ENCODE measurements at regions not wholly inside any gene's neighbourhood (a gene's known extent, or its start where the extent isn't known, plus 50 kb on each side); places are given as distances from the start of the nearest gene placed in this dataset.

- DNase-seq (ENCODE audit: low read depth): no peak
These were observed 480.9 kb downstream of the TSN start for GRCh38 chr2:122236152-122236874.

DNA sequence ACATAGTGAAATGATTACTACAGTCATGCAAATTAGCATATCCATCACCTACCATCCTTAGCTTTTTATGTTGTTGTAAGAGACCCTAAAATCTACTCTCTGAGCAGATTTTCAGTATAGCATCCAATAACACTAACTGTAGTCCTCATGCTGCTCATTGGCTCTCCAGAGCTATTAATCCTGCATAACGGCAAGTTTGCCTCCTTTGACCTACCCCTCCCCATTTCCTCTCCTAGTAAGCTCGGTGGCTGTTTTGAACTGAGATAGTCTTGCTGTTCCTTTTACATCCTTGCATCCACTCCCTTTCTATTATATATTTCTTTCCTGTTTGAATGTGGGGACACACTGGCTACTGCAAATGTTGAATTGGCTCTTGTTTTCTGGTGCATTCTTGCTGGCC is 481.5 kb downstream of the TSN start:
- DNase-seq (ENCODE audit: low read depth): no peak

- DNase-seq (ENCODE audit: low read depth): no peak
These were observed 482.0 kb downstream of the TSN start for GRCh38 chr2:122237450-122237849.

DNA sequence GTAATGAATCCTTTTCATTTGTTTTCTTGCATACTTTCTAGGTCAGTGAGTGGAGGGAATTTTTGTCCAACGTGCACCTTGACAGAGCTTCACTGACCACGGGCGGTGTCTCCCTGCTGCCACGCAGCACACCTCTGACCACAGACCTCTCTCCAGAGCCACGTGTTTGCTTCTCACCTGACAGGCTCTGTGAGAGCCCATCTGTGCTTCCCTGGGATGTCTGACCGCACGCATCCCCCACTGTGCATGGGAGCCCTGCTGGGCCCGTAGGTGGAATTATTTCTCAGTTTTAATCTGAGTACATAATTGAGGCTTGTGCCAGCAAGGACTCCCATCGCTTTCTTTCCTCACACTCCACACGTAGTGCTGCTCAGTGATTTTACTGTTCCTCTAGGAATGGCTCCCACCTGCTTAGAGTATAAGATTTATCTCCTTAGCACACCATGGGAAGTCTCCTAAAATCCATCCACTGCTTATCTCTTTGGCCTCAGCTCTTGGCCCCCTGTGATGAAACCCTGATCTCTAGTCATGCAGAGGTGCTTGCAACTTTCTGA is 482.6 kb downstream of the TSN start:
- no peak for DNase-seq (ENCODE audit: low read depth)

GRCh38 chr2:122239440-122239839 is 484.0 kb downstream of the TSN start:
- DNase-seq (ENCODE audit: low read depth): no peak

GRCh38 chr2:122244598-122245229 is 489.3 kb downstream of the TSN start:
- DNase-seq (ENCODE audit: low read depth): no peak

- DNase-seq (ENCODE audit: low read depth): no peak
These were observed 494.2 kb downstream of the TSN start for GRCh38 chr2:122249673-122250072.

- no peak for DNase-seq (ENCODE audit: low read depth)
These were observed 495.7 kb downstream of the TSN start for GRCh38 chr2:122251158-122251557.

- no peak for DNase-seq (ENCODE audit: low read depth)
These were observed 496.1 kb downstream of the TSN start for GRCh38 chr2:122251566-122251965.

GRCh38 chr2:122255924-122256323 is 500.5 kb downstream of the TSN start:
- DNase-seq (ENCODE audit: low read depth): no peak

- DNase-seq (ENCODE audit: low read depth): no peak
These were observed 506.5 kb downstream of the TSN start for GRCh38 chr2:122261911-122262310.

- DNase-seq (ENCODE audit: low read depth): no peak
These were observed 508.3 kb downstream of the TSN start for GRCh38 chr2:122263746-122264145.

DNA sequence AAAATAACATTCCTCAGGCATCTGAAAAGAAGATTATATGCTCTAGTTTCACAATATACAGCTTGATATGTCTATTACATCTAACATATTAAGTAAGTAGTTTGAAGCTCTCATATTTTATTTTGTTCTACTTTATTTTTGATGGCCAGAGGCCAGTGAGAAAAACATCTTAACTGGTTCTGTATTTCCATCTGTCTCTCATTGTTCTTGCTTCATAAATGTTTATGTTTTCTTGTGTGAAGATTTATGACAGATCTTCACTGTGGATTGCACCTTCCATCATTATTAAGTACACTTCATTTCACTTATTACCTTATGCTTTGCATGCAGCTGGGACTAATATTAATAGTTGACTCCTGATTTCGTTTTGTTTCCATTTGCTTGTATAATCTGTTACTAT is 511.2 kb downstream of the TSN start:
- DNase-seq (ENCODE audit: low read depth): no peak

DNA sequence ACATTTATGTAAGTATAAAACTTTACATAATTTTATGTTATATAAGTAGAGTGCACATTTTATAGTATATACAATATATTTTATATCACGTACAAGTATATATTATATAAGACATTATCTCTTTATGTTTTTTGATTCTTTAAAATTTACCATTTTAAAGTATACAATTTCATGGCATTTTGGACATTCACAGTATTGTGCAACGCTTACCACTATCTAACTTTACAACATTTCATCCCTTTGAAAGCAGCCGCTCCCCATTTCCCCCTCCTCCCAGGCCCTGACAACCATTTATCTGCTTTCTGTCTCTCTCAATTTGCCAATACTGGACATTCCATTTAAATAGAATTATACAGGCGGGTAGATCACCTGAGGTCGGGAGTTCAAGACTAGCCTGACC is 512.5 kb downstream of the TSN start:
- no peak for DNase-seq (ENCODE audit: low read depth)

DNA sequence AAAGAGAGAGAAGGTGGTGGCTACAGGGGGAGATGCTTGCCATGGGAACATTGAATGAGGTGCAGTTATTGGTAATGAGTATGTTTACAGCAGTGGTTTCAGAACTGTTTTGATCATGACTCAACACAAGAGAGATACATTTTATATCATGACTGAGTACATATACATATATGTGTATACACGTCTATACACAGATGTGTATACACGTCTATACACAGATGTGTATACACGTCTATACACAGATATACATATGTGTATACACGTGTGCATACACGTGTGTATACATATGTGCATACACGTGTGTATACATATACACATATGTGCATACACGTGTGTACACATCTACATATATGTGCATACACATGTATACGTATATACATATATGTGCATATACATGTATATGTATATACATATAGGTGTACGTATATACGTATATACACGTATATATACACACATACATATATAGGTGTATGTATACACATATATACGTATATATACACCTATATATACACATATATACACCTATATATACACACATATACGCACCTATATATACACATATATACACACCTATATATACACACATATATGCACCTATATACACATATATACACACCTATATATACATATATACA is 518.5 kb downstream of the TSN start:
- DNase-seq (ENCODE audit: low read depth): no peak

DNA sequence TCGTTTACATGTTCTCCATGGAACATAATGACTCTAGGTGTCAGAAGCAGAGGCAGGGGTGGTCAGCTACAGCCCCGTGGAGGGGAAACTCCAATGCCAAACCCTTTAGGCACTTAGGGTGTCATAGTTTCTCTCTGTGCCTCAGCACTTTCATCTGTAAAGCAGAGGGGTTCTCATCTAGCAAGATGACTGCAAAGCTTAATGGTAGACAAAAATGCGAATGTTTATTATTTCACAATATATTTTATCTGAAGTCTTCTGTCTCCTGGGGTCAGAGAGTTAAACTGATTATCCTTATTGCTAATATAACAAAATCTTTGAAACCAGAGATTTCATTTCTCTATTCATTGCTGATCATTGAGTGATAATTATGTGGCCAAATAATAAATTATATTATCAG is 522.5 kb downstream of the TSN start:
- no peak for DNase-seq (ENCODE audit: low read depth)

DNA sequence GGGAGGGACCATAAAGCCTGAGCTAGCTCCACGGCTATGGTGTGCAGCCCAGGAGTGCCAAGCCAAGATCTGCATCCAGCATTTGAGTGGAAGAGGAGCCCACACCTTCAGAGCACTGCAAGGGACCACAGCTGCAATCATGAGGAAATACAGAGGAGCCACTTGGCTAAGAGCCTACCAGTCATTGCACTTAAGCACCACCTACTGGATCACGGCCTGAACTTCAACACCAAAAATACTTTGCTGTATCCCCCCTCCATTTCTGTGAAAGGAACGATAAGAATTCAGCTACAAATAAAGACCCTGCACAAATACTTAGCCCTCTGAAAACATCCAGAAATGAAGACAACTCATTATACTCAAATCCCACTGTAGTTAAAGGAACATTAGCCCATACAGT is 545.3 kb downstream of the TSN start:
- no peak for DNase-seq (ENCODE audit: low read depth)

- no peak for DNase-seq (ENCODE audit: low read depth)
These were observed 552.3 kb downstream of the TSN start for GRCh38 chr2:122307763-122308162.

GRCh38 chr2:122315306-122315705 is 559.9 kb downstream of the TSN start:
- DNase-seq (ENCODE audit: low read depth): no peak

DNA sequence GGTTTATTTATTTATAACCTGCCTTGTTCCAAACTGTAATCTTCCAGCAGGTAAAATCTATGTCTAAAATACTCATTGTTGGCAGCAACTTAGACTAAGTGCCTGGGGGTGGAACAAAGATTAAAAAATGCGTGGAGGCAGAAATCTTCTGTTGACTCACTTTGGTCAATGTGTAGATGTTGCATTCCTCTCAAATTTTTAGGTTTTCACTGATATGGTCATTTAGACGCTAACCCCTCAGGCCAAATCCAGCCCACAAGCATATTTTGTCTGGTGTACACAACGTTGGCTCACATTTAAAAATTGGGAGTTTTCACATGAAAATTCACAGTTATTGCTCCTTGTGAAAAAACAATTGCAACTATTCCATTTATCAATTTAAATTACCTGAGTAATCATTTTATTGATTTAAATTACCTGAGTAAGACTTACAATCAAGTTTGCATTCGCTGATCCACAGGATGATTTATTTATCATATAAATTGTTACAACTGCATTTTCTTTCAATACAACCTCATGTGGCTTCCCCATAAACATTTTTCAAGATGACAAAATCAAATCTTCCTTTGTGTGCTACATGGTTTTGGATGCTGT is 564.2 kb downstream of the TSN start:
- DNase-seq (ENCODE audit: low read depth): no peak

DNA sequence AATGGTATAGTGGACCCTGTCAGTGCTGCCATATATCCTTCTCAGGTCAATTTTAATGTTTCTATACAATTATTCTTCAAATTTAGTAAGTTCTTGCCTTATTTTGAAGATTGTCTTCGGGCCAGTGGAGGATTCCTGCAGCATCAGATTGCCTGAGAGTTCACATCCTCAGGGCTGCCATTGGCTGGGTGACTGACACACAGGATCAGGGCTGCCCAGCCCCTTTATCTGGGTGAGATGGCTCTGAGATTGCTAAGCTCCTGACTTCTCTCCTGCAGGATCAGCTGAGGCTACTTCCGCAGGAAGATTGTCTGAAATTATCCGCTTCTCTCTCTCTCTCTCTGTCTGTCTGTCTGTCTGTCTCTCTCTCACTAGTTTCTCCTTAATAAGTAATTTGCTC is 567.4 kb downstream of the TSN start:
- no peak for DNase-seq (ENCODE audit: low read depth)

GRCh38 chr2:122323927-122324326 is 568.5 kb downstream of the TSN start:
- no peak for DNase-seq (ENCODE audit: low read depth)

DNA sequence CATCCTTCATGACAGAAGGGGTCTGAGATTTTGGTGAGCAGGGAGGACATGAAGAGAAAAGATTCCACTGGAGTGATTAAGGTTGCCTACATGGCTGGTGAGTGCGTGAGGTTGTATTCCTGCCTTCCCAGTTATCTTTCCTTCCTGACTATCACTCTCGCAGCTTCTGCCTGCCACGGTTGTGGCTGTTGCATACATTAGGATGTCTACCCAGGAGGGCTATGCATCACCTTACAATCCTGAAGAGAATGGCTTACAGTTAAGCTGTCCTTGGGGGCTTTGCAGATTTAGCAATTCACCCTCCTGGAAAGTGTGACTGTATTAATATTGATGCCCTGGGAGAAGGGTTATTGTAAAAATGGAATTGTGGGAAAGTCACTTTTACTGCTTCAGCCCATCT is 571.0 kb downstream of the TSN start:
- DNase-seq (ENCODE audit: low read depth): no peak

All from stimulated activated CD4-positive, alpha-beta T cell treated with anti-CD3 and anti-CD28 coated beads, Interleukin-2, amount 100 ng/mL, for 4 hours (primary cell).